Kidney epithelial cell (primary cell): ENCODE measurements at regions not wholly inside any gene's neighbourhood (a gene's known extent, or its start where the extent isn't known, plus 50 kb on each side); places are given as distances from the start of the nearest gene placed in this dataset.
"Not testable (repeated sequence)": the region's sequence is repeated elsewhere in the genome, so short reads cannot be mapped to it uniquely, and the experiment has no call there.

Experiments used
- DNase-seq: peaks from one replicate; pipeline ENCODE4 v3.0.0-alpha.2; 2010; ENCODE audit warnings: low read depth
- H3K27me3 ChIP-seq: 2 replicates; pipeline ENCODE4 v1.6.0; 2011; ENCODE audit warnings: low read length; ENCODE audit not compliant: control insufficient read depth, insufficient read depth
- H3K36me3 ChIP-seq: 2 replicates; pipeline ENCODE4 v1.5.1; 2011; ENCODE audit warnings: low read length; ENCODE audit not compliant: control insufficient read depth, insufficient read depth
- H3K4me3 ChIP-seq: 2 replicates; pipeline ENCODE4 v1.5.1; 2011; ENCODE audit warnings: low read depth, mild to moderate bottlenecking, control low read depth, low read length
- TF ChIP-seq, protein P1 (sequence below): IDR thresholded peaks from 2 replicates; pipeline ENCODE4 v1.5.1; 2011; ENCODE audit warnings: mild to moderate bottlenecking, moderate library complexity, low read length, control low read depth, inconsistent platforms; ENCODE audit not compliant: insufficient read depth, poor library complexity, severe bottlenecking

DNA sequence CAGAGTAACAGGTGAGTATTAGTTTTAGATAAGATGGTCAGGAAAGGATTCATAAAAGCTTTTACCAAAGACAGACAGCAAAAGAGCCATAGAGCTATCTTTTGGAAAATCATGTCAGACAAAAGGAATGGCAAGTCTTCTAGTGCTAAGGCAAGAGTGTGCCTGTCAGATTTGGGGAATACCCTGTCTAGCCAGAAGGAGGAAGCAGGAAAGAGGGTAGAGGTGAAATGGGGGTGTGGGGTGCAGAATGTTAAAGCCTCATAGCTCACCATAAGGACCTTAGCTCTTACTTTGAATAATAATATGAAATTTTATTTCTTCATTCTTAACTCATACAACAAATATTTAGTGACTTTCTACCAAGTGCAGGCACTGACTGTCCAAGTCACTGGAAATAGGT is 512.1 kb upstream of the ROBO2 start:
- no peak for DNase-seq
- Histone ChIP-seq H3K36me3 (no peaks in the 10 kb centered on the region), H3K27me3 (no peaks in the 10 kb centered on the region), H3K4me3 (no peak overlapping the region)
- TF ChIP-seq, protein P1, sequence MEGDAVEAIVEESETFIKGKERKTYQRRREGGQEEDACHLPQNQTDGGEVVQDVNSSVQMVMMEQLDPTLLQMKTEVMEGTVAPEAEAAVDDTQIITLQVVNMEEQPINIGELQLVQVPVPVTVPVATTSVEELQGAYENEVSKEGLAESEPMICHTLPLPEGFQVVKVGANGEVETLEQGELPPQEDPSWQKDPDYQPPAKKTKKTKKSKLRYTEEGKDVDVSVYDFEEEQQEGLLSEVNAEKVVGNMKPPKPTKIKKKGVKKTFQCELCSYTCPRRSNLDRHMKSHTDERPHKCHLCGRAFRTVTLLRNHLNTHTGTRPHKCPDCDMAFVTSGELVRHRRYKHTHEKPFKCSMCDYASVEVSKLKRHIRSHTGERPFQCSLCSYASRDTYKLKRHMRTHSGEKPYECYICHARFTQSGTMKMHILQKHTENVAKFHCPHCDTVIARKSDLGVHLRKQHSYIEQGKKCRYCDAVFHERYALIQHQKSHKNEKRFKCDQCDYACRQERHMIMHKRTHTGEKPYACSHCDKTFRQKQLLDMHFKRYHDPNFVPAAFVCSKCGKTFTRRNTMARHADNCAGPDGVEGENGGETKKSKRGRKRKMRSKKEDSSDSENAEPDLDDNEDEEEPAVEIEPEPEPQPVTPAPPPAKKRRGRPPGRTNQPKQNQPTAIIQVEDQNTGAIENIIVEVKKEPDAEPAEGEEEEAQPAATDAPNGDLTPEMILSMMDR: no peak

DNA sequence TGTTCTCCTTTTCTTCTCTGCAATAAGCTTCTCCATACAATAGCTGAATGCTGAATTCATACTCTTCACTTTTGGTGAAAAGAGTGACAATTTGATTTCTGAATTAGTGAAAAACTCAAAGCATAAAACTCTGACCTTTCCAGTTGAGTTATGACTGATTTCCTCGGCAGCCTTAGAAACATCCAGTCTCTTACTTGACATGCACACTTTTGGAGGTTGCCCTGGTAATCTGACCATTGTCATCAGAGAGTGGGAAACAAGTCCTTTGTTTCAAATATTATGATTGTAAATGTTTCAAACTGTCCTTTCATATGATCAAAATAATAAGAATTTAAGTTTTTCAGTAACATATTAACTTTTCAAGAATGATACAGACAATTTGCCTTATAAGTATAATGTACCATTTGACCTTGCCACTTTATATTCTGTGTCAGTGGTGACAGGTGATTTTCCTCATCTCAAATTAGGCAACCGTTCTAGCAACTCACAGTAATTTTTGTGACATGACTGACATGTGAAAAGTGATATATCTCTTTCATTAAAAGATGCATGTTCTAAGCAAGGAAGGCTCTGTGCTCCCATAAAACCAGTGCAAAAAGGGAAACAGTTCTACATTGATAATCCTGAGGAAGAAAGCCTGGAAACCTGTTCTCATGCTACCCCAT is 507.6 kb upstream of the ROBO2 start:
- TF ChIP-seq, protein P1: no peak
- no peak for DNase-seq
- Histone ChIP-seq H3K36me3 (no peaks in the 10 kb centered on the region), H3K4me3 (no peak overlapping the region), H3K27me3 (no peaks in the 10 kb centered on the region)

DNA sequence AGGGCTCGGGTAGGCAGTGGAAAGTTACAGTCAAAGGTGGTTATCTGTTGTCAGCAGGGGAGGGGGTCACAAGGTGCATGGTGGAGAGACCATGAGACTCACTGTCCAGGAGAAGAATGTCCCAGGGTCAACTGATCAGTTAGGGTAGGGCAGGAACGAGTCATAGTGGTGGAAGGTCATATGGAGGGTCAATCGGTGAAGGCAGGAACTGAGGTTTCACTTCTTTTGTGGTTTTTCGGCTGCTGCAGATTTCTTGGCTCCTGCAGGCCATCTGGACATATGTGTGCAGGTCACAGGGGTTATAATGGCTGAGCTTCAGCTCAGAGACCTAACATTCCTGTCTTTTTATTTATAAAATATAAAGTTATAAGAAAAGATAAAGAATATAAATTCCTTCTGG is 506.2 kb upstream of the ROBO2 start:
- H3K27me3 ChIP-seq, H3K4me3 ChIP-seq, H3K36me3 ChIP-seq, DNase-seq: not testable (repeated sequence)

DNA sequence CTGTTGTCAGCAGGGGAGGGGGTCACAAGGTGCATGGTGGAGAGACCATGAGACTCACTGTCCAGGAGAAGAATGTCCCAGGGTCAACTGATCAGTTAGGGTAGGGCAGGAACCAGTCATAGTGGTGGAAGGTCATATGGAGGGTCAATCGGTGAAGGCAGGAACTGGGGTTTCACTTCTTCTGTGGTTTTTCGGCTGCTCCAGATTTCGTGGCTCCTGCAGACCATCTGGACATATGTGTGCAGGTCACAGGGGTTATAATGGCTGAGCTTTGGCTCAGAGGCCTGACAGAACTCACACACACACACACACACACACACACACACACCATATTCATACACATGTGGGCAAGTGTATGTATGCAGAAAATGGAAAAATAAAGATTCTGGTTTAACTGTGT is 502.0 kb upstream of the ROBO2 start:
- not testable (repeated sequence) for DNase-seq, H3K27me3 ChIP-seq, H3K36me3 ChIP-seq, H3K4me3 ChIP-seq

DNA sequence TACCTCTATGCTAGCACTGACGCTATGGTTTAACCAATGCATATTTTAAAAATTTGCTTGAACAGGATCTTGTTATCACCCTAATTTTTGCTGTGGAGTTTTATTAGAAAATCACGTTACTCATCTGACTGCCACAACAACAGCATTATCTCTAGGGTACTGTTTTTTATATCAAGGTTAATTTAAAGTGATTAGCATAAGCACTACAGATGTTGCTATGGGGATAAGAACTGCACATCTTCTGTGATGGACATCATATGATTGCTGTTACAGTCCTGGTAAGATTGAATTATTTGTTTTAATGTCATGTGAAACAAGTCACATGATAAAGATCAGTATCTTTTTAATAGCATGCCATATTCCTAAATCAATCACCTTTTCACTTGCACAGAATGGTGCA is 492.2 kb upstream of the ROBO2 start:
- Histone ChIP-seq H3K36me3 (no peaks in the 10 kb centered on the region), H3K27me3 (no peaks in the 10 kb centered on the region), H3K4me3 (no peak overlapping the region)
- DNase-seq: no peak
- TF ChIP-seq, protein P1: no peak

DNA sequence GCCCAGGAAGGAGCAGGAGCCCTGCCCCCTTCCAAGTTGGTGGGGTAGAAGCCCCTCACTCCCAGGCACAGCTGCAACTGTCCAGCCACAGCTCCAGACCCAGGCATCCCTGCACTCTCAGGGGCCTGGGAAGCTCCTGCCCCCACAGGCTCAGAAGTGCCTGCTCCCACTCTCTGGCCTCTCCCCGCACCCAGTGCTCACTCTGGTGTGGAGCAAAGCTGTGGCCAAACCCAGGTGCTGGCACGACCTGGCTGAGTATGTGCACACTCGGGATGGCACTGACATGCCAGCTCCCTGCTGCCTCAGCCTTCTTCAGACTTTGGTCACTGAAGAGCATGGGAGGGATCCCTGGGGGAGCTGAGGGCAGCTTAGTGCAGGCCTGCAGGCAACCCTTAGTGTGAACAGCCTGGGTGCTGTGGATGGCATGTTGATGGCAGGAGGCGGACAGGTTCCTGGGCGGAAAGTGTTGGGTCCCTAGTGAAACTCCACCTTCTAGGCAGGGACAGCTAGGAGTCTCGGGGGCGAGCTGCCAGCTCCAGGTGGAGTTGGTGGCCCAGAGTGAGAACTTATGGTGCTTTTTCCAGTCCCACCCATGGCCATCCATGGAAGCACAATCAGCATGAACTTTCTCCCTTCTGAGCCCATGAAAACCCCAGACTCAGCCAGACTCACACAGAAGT is 489.2 kb upstream of the ROBO2 start:
- DNase-seq: no peak
- Histone ChIP-seq H3K4me3 (no peak overlapping the region), H3K27me3 (no peaks in the 10 kb centered on the region), H3K36me3 (no peaks in the 10 kb centered on the region)
- TF ChIP-seq, protein P1: no peak

DNA sequence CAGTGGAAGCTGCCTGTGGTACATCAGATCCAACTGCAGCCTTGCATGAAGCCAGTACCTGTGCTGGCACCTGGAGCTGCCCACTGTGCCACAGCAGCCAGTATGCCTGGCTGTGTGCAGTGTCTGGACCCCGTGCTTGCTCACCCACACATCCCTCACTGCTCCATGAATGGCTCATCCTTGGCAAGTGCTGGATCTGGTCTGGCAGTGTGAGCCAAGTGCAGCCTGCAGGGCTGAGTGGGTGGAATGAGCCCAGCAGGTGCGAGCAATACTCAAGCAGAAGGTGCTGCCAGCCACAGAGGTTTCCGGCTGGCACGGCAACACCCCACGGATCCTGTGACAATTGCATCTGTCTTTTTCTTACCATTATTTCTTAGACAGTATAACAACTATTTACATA is 488.2 kb upstream of the ROBO2 start:
- H3K4me3 ChIP-seq: no peak overlapping the region
- DNase-seq: no peak
- H3K27me3 ChIP-seq: no peaks in the 10 kb centered on the region
- TF ChIP-seq, protein P1: no peak
- H3K36me3 ChIP-seq: no peaks in the 10 kb centered on the region
